WERI-Rb-1 (cell line): ENCODE measurements at regions not wholly inside any gene's neighbourhood (a gene's known extent, or its start where the extent isn't known, plus 50 kb on each side); places are given as distances from the start of the nearest gene placed in this dataset.

Experiments
- DNase-seq: peaks from one replicate; pipeline ENCODE4 v3.0.0-alpha.2; 2020
- H3K27ac ChIP-seq: fragments of 250-450 bp; sonication (Bioruptor Pico); 2 replicates; pipeline ENCODE4 v1.5.1; 2020; ENCODE audit warnings: mild to moderate bottlenecking, moderate library complexity
- H3K27me3 ChIP-seq: fragments of 250-450 bp; sonication (Bioruptor Pico); 2 replicates; pipeline ENCODE4 v1.5.1; 2021; ENCODE audit warnings: mild to moderate bottlenecking, low read depth, moderate library complexity; ENCODE audit not compliant: insufficient read depth, severe bottlenecking
- H3K36me3 ChIP-seq: fragments of 250-450 bp; sonication (Bioruptor Pico); 2 replicates; pipeline ENCODE4 v1.5.1; 2020; ENCODE audit warnings: mild to moderate bottlenecking, moderate library complexity
- H3K4me3 ChIP-seq: 2 replicates; pipeline ENCODE4 v1.5.1; 2011; ENCODE audit warnings: low read depth, mild to moderate bottlenecking, control low read depth, low read length
- H3K9me3 ChIP-seq: fragments of 250-450 bp; sonication (Bioruptor Pico); 2 replicates; pipeline ENCODE4 v1.5.1; 2021; ENCODE audit warnings: mild to moderate bottlenecking, moderate library complexity; ENCODE audit not compliant: severe bottlenecking
- CTCF ChIP-seq: IDR thresholded peaks from 2 replicates; pipeline ENCODE4 v1.5.1; 2011; ENCODE audit warnings: low read depth, mild to moderate bottlenecking, control low read depth, inconsistent platforms, low read length

GRCh38 chr4:138616775-138617174, 374.6 kb upstream of the SLC7A11 start:
- Histone ChIP-seq H3K4me3 (no peak overlapping the region), H3K27ac (no peak overlapping the region), H3K36me3 (no peaks in the 10 kb centered on the region), H3K9me3 (no peaks in the 10 kb centered on the region), H3K27me3 (no peaks in the 10 kb centered on the region)
- TF ChIP-seq CTCF: no peak
- DNase-seq: no peak

GRCh38 chr4:138614398-138615142, 372.4 kb upstream of the SLC7A11 start:
- H3K27me3 ChIP-seq: no peaks in the 10 kb centered on the region
- no peaks in the 10 kb centered on the region for H3K9me3 ChIP-seq
- TF ChIP-seq CTCF: no peak
- no peak for DNase-seq
- no peak overlapping the region for H3K27ac ChIP-seq
- no peaks in the 10 kb centered on the region for H3K36me3 ChIP-seq
- no peak overlapping the region for H3K4me3 ChIP-seq

- no peaks in the 10 kb centered on the region for H3K36me3 ChIP-seq
- DNase-seq: no peak
- no peaks in the 10 kb centered on the region for H3K9me3 ChIP-seq
- H3K4me3 ChIP-seq: no peak overlapping the region
- no peak for TF ChIP-seq CTCF
- no peaks in the 10 kb centered on the region for H3K27me3 ChIP-seq
- no peak overlapping the region for H3K27ac ChIP-seq
Measured at GRCh38 chr4:138612428-138612827, 370.3 kb upstream of the SLC7A11 start.

DNA sequence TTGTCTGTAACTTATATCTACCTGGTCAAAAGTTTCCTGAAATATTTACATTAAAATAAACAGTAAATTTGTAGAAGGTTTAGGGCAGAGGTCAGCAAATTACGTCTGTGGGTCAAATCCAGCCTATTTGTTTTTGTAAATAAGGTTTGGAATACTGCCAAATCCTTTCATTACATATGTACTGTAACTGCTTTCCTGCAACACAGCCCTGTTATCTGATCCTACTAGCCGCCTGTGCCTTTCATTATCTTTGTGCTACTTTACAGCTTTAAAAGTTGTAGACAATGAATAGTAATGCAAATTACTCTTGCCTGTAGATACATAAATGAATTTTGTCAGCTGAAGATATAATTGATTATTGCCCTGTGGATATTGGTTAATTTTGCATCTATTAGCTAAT, 369.6 kb upstream of the SLC7A11 start:
- no peak overlapping the region for H3K4me3 ChIP-seq
- no peaks in the 10 kb centered on the region for H3K9me3 ChIP-seq
- no peak for TF ChIP-seq CTCF
- no peaks in the 10 kb centered on the region for H3K27me3 ChIP-seq
- no peaks in the 10 kb centered on the region for H3K36me3 ChIP-seq
- H3K27ac ChIP-seq: no peak overlapping the region
- DNase-seq: no peak

DNA sequence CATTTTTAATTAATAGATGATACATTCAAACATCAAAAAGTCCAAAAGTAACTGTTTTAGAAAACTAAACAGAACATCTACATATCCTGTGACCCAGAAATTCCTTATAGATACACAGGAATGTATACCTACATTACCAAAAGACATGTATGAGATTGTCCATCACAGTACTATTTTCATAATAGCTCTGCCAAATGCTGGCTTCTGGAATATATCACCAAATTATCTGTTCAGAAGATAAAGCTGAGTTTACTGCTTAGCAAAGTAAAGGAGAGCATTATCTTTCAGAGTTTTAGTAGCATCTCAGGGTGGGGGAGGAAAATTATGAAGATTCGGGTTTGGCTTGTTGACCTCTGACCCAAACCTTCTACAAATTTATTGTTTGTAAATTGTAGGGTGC, 368.9 kb upstream of the SLC7A11 start:
- H3K9me3 ChIP-seq: no peaks in the 10 kb centered on the region
- no peak for DNase-seq
- no peaks in the 10 kb centered on the region for H3K27me3 ChIP-seq
- TF ChIP-seq CTCF: no peak
- no peak overlapping the region for H3K27ac ChIP-seq
- H3K4me3 ChIP-seq: no peak overlapping the region
- H3K36me3 ChIP-seq: no peaks in the 10 kb centered on the region

GRCh38 chr4:138609943-138610350, 367.8 kb upstream of the SLC7A11 start:
- H3K27me3 ChIP-seq: no peaks in the 10 kb centered on the region
- DNase-seq: no peak
- no peak overlapping the region for H3K27ac ChIP-seq
- H3K4me3 ChIP-seq: no peak overlapping the region
- TF ChIP-seq CTCF: no peak
- no peaks in the 10 kb centered on the region for H3K9me3 ChIP-seq
- H3K36me3 ChIP-seq: no peaks in the 10 kb centered on the region
